Transverse colon (tissue), 4 donors: ENCODE measurements at regions not wholly inside any gene's neighbourhood (a gene's known extent, or its start where the extent isn't known, plus 50 kb on each side); places are given as distances from the start of the nearest gene placed in this dataset.

Experiments used
- EP300 ChIP-seq: sonication (generic); formaldehyde crosslinking; IDR thresholded peaks from one replicate; pipeline ENCODE4 v1.6.1; 2017; ENCODE audit warnings: antibody characterized with exemption, low read depth
- POLR2A ChIP-seq: fragments of 450-650 bp; IDR thresholded peaks from one replicate; pipeline ENCODE4 v1.6.1; 2016; ENCODE audit warnings: antibody characterized with exemption, mild to moderate bottlenecking, moderate library complexity
- POLR2AphosphoS5 ChIP-seq, 3 donors: sonication (generic); formaldehyde crosslinking; IDR thresholded peaks; one replicate each; pipeline ENCODE4 v1.6.1; 2016; ENCODE audit warnings: antibody characterized with exemption in 3 of 3
- TF ChIP-seq, protein P1 (sequence below), 5 experiments: fragments of 200-600 bp in 3 of 5; fragments of 450-650 bp in 2 of 5; sonication (generic) in 3 of 5; IDR thresholded peaks; 1 replicate in 2 of 5; 2 replicates in 3 of 5; pipeline ENCODE4 v1.5.1; 2016 to 2017; ENCODE audit warnings: antibody characterized with exemption in 5 of 5, inconsistent platforms in 3 of 5, mild to moderate bottlenecking in 2 of 5, moderate library complexity in 1 of 5

- no peak for TF ChIP-seq POLR2AphosphoS5 (IDR thresholded peaks at IDR 0.05)
- TF ChIP-seq, protein P1, sequence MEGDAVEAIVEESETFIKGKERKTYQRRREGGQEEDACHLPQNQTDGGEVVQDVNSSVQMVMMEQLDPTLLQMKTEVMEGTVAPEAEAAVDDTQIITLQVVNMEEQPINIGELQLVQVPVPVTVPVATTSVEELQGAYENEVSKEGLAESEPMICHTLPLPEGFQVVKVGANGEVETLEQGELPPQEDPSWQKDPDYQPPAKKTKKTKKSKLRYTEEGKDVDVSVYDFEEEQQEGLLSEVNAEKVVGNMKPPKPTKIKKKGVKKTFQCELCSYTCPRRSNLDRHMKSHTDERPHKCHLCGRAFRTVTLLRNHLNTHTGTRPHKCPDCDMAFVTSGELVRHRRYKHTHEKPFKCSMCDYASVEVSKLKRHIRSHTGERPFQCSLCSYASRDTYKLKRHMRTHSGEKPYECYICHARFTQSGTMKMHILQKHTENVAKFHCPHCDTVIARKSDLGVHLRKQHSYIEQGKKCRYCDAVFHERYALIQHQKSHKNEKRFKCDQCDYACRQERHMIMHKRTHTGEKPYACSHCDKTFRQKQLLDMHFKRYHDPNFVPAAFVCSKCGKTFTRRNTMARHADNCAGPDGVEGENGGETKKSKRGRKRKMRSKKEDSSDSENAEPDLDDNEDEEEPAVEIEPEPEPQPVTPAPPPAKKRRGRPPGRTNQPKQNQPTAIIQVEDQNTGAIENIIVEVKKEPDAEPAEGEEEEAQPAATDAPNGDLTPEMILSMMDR (IDR thresholded peaks at IDR 0.05): no peak
- no peak for TF ChIP-seq POLR2A
- no peak for TF ChIP-seq EP300
Measured at GRCh38 chr18:59055345-59056032, 84.2 kb upstream of the SEC11C start.
